Neural cell (in vitro differentiated cells): ENCODE measurements at regions not wholly inside any gene's neighbourhood (a gene's known extent, or its start where the extent isn't known, plus 50 kb on each side); places are given as distances from the start of the nearest gene placed in this dataset.

Source experiments
- CTCF ChIP-seq: fragments of 450-650 bp; IDR thresholded peaks from 2 replicates; pipeline ENCODE4 v1.5.1; 2014; ENCODE audit warnings: antibody characterized with exemption, mild to moderate bottlenecking, moderate library complexity; ENCODE audit not compliant: poor library complexity, severe bottlenecking
- EP300 ChIP-seq: fragments of 450-650 bp; conservative IDR thresholded peaks from 2 replicates; pipeline ENCODE4 v1.6.1; 2014; ENCODE audit warnings: antibody characterized with exemption, mild to moderate bottlenecking, moderate library complexity; ENCODE audit not compliant: poor library complexity, severe bottlenecking
- EZH2 ChIP-seq: fragments of 200-600, 300-800 bp; shearing (Covaris generic), sonication (generic); IDR thresholded peaks from 2 replicates; pipeline ENCODE4 v1.6.1; 2014; ENCODE audit warnings: antibody characterized with exemption, low read length, borderline replicate concordance, mild to moderate bottlenecking; ENCODE audit not compliant: insufficient read depth, poor library complexity, severe bottlenecking
- MXI1 ChIP-seq: fragments of 450-650 bp; conservative IDR thresholded peaks from 2 replicates; pipeline ENCODE4 v1.6.1; 2014; ENCODE audit warnings: antibody characterized with exemption, mild to moderate bottlenecking; ENCODE audit not compliant: poor library complexity, severe bottlenecking
- POLR2AphosphoS5 ChIP-seq: IDR thresholded peaks from 2 replicates; pipeline ENCODE4 v1.6.1; 2012
- RAD21 ChIP-seq: fragments of 450-650 bp; conservative IDR thresholded peaks from 2 replicates; pipeline ENCODE4 v1.6.1; 2014; ENCODE audit warnings: antibody characterized with exemption, mild to moderate bottlenecking, moderate library complexity
- REST ChIP-seq: IDR thresholded peaks from 2 replicates; pipeline ENCODE4 v1.6.1; 2012; ENCODE audit warnings: borderline replicate concordance
- TAF1 ChIP-seq: IDR thresholded peaks from 2 replicates; pipeline ENCODE4 v1.6.1; 2012; ENCODE audit warnings: low read depth

- TF ChIP-seq MXI1 (no peak), CTCF (no peak), REST (no peak), POLR2AphosphoS5 (no peak), EZH2 (no peak), TAF1 (no peak), EP300 (no peak), RAD21 (no peak)
These were observed 600.5 kb upstream of the SLIT2 start for GRCh38 chr4:19650903-19651864.
